ENCODE measurements at regions not wholly inside any gene's neighbourhood (a gene's known extent, or its start where the extent isn't known, plus 50 kb on each side); places are given as distances from the start of the nearest gene placed in this dataset.

DNA sequence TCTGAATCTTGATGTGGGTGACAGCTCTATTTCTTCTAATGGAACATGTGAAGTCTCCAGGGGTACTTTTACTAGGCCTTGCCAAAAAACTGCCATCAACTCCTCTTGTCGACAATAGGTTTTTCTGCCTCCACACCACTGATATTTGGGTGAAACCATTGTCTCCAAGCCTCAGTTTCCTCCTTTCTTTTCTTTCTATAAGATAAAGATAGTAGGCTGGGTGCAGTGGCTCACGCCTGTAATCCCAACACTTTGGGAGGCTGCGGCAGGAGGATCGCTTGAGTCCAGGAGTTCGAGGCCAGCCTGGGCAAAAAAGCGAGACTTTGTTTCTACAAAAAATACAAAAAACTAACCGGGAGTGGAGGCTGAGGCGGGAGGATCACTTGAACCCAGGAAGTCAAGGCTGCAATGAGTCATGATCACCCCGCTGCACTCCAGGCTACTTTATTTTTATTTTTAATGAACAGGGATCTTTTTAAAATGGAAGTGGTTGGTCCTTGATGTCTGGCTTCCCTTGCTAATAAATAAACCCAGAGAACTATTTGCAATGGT lies 159.9 kb upstream of the TNFAIP3 start:
- TF ChIP-seq, protein P1, sequence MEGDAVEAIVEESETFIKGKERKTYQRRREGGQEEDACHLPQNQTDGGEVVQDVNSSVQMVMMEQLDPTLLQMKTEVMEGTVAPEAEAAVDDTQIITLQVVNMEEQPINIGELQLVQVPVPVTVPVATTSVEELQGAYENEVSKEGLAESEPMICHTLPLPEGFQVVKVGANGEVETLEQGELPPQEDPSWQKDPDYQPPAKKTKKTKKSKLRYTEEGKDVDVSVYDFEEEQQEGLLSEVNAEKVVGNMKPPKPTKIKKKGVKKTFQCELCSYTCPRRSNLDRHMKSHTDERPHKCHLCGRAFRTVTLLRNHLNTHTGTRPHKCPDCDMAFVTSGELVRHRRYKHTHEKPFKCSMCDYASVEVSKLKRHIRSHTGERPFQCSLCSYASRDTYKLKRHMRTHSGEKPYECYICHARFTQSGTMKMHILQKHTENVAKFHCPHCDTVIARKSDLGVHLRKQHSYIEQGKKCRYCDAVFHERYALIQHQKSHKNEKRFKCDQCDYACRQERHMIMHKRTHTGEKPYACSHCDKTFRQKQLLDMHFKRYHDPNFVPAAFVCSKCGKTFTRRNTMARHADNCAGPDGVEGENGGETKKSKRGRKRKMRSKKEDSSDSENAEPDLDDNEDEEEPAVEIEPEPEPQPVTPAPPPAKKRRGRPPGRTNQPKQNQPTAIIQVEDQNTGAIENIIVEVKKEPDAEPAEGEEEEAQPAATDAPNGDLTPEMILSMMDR (conservative IDR thresholded peaks at IDR 0.05 in 1 of 2, IDR thresholded peaks at IDR 0.05 in 1 of 2; ENCODE audit: low read depth in 1 of 2, low read length in 2 of 2), result no peak
- TF ChIP-seq EZH2 (IDR thresholded peaks at IDR 0.05; ENCODE audit: low read length, missing control alignments), result no peak
